IPS DF 19.7 (cell line): ENCODE measurements at regions not wholly inside any gene's neighbourhood (a gene's known extent, or its start where the extent isn't known, plus 50 kb on each side); places are given as distances from the start of the nearest gene placed in this dataset.
"Not testable (repeated sequence)": the region's sequence is repeated elsewhere in the genome, so short reads cannot be mapped to it uniquely, and the experiment has no call there.

Experiments
- DNase-seq: peaks from one replicate; pipeline ENCODE4 v3.0.0-alpha.2; 2013; ENCODE audit warnings: low read depth, low spot score

DNA sequence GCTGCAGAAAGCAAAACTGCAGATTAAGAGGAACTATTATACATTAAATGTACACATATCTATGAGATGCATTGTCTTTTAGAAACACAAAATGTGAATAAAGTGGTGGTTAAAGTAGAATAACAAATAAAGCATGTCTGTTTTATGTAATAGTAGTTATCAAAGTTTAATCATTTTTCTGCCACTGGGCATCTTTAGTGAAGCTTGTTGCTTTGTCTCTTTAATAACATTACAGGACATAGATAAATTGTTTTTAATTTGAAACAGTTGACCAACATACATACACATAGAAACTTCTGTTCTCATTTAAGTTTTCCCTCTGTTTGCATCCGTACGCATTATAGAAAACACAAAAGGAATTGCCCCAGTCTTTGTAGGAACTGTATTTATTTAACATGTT lies 1700.0 kb upstream of the ADGRL3 start:
- DNase-seq: no peak

DNA sequence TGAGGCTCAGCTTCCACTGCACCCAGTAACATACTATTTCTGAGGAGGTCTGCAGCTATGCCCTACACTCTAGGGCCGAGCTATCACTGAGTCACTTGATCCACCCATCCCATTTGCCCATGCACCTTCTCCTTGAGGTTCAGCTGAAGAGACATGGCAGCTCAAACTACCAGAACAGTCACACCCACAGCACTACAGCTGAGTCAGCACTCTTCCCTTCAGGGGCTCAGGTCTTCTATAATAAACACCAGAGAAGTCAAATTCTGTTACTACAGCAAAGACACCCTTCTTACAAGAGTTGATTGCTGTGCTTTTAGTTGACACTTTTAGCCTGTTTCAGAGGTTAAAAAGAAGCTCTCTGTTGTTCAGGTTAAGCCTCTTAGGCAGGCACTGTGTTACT lies 1696.4 kb upstream of the ADGRL3 start:
- no peak for DNase-seq

- not testable (repeated sequence) for DNase-seq
Observed at GRCh38 chr4:59511809-59512208, 1688.3 kb upstream of the ADGRL3 start.

DNA sequence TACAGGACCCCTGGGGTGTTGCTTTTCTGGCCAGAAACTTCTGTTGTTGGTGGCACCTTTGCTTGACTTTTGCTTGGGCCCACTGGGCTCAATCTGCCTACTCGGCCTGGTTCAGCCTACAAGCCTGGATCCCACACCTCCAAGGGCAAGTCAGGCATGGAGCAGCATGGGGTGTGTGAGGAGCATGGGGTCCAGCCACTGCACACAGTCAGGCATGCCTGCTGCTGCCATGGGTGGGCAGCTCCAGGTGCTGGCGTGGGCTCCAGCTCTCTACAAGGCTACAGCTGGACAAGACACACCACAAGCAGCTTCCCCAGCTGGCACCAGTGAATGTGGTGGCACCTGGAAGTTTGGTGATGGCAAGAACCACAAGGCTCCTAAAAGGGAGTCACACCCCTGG lies 1683.1 kb upstream of the ADGRL3 start:
- no peak for DNase-seq

GRCh38 chr4:59518005-59518823 lies 1681.9 kb upstream of the ADGRL3 start:
- DNase-seq: no peak

- no peak for DNase-seq
Observed at GRCh38 chr4:59525885-59526284, 1674.2 kb upstream of the ADGRL3 start.

GRCh38 chr4:59535541-59535940 lies 1664.6 kb upstream of the ADGRL3 start:
- no peak for DNase-seq

DNA sequence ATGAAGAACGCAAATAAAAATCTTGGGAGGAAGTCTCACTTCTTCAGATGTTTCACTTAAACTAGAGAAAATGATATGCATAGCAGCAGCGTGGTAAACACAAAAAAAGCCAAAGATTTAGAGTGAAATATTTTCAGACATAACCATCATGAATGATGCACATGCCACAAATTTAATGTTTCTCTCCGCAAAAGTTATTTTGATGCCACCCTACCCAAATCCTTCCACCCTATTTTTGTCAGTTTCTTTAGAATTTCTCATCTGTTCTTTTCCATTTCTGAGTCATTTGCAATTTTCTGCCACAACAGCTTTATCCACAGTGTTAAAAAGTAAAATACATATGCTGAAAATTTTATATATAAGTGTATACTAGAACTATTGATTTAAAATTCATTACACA lies 1663.7 kb upstream of the ADGRL3 start:
- DNase-seq: no peak

GRCh38 chr4:59537246-59537886 lies 1662.8 kb upstream of the ADGRL3 start:
- no peak for DNase-seq

GRCh38 chr4:59539401-59539800 lies 1660.7 kb upstream of the ADGRL3 start:
- DNase-seq: no peak

GRCh38 chr4:59540311-59540710 lies 1659.8 kb upstream of the ADGRL3 start:
- DNase-seq: no peak

DNA sequence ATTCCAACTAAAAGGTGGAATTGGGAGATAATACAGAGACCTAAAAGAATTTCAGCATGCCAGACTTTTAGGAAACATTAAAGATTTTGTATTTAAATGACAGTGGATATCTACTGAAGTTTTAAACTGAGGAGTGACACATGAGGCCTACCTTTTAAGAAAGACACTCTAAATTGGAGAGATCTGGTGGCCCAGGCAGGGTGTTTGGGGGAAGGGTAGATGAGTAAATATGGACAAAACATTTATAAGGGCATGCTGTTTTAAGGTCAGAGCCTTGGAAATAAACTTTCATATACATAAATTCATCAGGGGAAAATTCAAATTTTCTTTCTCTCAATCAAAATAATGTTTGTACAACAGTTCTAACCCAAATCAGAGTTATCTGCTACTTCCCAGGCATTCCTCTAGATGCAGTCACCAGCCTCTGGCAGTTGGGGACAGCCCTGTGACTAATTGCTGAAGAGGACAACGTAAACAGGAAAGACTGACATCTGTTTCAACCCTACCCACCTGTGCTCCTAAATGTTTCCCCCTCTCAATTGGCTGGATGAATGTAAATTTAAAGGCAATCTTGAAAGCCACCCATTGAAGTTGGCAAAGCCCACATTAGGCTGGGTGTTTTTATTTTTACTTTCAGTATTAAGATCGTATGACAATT lies 1646.9 kb upstream of the ADGRL3 start:
- no peak for DNase-seq

GRCh38 chr4:59553721-59554091 lies 1646.4 kb upstream of the ADGRL3 start:
- DNase-seq: no peak

- not testable (repeated sequence) for DNase-seq
Observed at GRCh38 chr4:59556191-59556590, 1643.9 kb upstream of the ADGRL3 start.

GRCh38 chr4:59560141-59560648 lies 1639.9 kb upstream of the ADGRL3 start:
- DNase-seq: not testable (repeated sequence)

DNA sequence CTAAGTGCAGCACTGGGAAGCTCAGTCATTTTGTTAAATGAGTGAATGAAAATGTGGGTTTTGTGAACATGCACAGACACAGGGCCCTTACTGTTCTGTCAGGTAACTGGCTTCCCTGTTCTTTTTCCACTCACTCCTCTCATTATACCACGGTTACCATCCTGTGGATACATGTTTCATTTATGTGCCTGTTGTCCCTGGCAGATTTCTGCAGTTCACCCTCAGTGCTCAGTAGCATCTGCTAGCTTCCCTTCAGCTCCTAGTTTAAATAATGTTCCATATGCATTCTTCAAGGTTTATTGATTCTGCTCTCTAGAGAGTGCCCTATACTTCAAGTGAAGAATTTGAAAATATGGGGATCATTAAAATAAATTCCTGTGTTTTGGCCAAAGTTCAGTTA lies 1634.3 kb upstream of the ADGRL3 start:
- DNase-seq: no peak

DNA sequence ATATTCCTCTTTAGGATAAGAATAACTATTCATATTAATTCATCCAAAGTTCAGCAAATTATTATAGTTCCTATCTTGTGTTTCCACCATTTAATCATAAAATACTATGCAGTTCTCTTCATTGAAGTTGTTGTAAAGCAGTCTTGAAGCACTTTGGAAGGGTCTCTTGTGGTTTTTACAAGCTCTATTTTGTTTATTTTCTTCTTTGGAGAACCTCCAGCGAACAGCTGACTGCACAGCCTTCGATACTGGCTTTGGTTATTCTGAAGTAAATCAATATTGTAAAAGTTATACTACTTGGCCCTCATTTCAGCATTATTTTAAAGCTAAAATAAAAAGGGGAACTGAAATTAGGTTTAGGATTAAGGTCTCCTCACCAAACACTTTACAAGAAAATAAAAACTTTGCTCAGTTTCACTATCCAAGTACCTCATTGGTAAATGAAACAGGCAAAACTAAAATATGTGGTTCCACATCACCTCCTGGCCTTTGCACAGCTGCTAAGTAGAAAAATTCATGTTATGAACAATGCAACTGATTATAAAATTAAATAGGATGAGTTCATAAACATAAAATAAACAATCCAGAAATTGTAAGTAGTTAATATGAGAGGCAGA lies 1629.2 kb upstream of the ADGRL3 start:
- no peak for DNase-seq

DNA sequence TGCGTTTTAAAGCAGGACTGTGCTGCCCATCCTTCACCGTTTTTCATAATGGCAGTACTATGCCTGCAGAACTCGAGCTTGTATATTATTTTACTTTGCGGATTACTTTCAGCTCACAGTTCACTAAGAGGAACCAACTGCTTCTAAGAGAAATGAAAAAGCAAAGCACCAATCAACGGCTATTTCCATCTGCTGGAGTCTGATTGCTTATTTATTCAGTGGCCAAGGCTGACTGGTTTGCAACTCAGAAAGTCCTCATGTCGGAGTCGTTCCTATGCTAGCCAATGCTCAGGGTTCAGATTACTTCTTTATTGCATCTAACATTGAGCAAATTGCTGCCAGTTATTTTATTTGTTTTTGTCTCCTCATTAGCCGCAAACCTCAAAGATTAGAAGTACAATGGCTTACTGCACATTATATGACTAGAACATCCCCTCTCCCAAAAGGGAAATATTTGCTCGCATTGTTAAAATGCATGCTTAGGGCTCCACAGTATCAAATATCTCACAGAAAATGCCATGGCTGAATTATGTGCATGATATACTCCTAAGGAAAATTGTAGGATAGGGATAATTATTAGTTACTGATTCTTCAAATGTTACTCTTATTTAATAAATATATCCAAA lies 1628.2 kb upstream of the ADGRL3 start:
- no peak for DNase-seq

DNA sequence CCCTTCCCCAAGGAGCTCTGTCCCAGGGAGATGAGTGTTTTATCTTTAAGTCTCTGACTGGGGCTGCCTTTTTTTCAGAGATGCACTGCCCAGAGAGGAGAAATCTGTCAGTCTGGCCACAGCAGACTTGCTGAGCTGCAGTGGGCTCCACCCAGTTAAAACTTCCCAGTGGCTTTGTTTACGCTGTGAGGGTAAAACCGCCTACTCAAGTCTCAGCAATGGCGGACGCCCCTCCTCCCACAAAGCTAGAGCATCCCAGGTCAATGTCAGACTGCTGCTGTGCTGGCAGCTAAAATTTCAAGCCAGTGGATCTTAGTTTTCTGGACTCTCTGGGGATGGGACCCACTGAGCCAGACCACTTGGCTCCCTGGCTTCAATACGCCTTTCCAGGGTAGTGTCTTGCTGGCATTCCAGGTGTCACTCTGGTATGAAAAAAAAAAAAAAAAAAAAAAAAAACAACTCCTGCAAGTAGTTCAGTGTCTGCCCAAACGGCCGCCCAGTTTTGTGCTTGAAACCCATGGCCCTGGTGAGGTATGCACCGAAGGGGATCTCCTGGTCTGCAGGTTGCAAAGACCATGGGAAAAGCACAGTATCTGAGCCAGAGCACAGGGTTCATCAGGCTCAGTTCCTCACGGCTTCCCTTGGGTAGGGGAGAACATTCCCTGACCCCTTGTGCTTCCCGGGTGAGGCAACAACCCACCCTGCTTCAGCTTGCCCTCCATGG lies 1616.1 kb upstream of the ADGRL3 start:
- DNase-seq: no peak

DNA sequence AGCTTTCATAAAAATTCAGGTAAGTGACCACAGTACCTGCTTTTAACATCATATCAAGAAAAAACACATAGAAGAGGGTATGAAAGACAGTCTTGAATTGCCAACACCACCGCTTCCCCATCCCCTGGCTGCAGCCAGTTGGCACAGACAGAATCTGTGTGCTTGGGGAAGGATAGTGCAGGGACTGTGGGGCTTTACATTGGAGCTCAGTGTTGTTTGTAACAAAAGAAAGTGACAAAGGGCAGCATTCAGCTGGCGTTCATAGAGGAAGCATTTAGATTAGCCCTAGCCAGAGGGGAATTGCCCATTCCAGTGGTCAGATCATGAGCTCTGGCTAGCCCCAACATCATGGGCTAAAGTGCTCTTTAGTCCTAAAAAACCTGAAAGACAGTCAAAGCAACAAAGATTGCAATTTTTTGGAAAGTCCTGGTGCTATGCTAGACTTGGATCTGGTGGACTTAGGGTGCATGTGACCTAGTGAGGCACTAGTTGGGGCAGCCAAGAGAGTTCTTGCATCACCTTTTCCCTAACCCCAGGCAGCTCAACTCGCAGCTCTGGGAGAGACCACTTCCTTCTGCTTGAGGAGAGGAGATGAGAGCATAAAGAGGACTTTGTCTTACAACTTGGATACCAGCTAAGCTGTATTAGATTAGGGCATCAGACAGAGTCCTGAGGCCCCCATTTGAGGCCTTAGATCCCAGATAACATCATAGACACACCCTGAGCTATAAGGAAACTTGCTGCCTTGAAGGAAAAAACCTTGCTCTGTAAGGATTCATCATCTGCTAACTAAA lies 1602.4 kb upstream of the ADGRL3 start:
- DNase-seq: no peak
